Skin epidermis (tissue), 12 donors: ENCODE measurements at regions not wholly inside any gene's neighbourhood (a gene's known extent, or its start where the extent isn't known, plus 50 kb on each side); places are given as distances from the start of the nearest gene placed in this dataset.

Experiments
- H3K27ac ChIP-seq, 21 experiments: fragments of 200-600 bp; sonication (generic) in 11 of 21; one replicate each; pipeline ENCODE4 v1.5.0; 2020; ENCODE audit warnings: mild to moderate bottlenecking in 3 of 21, inconsistent platforms in 2 of 21, moderate library complexity in 2 of 21
- H3K4me3 ChIP-seq, 7 experiments: fragments of 200-600 bp; sonication (generic) in 2 of 7; one replicate each; pipeline ENCODE4 v1.5.0; 2020; ENCODE audit warnings: inconsistent platforms in 2 of 7, mild to moderate bottlenecking in 2 of 7, moderate library complexity in 1 of 7

GRCh38 chr2:147355706-147356105 is 489.1 kb upstream of the ACVR2A start:
- H3K4me3 ChIP-seq, result no peak overlapping the region
- H3K27ac ChIP-seq, result no peak overlapping the region

- no peak overlapping the region for H3K4me3 ChIP-seq
- no peak overlapping the region for H3K27ac ChIP-seq
These were observed 491.8 kb upstream of the ACVR2A start for GRCh38 chr2:147353072-147353381.

GRCh38 chr2:147352264-147353071 is 492.4 kb upstream of the ACVR2A start:
- no peak overlapping the region for H3K27ac ChIP-seq
- H3K4me3 ChIP-seq, result no peak overlapping the region

GRCh38 chr2:147351784-147352183 is 493.0 kb upstream of the ACVR2A start:
- Histone ChIP-seq H3K27ac (no peak overlapping the region), H3K4me3 (no peak overlapping the region)

- Histone ChIP-seq H3K4me3 (no peak overlapping the region), H3K27ac (no peak overlapping the region)
These were observed 495.8 kb upstream of the ACVR2A start for GRCh38 chr2:147348931-147349555.

GRCh38 chr2:147346142-147346541 is 498.7 kb upstream of the ACVR2A start:
- no peak overlapping the region for H3K4me3 ChIP-seq

DNA sequence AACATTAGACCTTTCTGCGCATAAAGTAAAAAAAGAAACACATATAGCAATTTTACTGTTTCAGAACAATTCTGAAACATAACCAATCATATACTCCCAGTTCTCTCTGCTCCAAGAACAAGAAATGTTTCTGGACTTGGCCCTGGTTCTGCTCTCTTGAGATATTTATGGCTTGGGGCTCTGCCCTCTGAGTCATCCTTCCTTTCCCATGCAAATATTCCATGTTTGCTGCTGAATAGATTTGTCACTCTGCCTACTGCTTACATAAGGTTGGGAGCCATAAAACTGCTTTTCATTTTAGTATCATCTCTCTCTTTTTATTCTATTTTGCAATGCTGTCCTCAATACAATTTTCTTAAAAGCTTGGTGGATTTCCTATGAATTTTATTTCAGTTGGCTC is 499.6 kb upstream of the ACVR2A start:
- Histone ChIP-seq H3K4me3 (no peak overlapping the region), H3K27ac (no peak overlapping the region)

More at GRCh38 chr2:147346142-147346541, 498.7 kb upstream of the ACVR2A start:
- no peak overlapping the region for H3K27ac ChIP-seq

- H3K27ac ChIP-seq, result no peak overlapping the region
- no peak overlapping the region for H3K4me3 ChIP-seq
These were observed 502.5 kb upstream of the ACVR2A start for GRCh38 chr2:147342329-147342728.

DNA sequence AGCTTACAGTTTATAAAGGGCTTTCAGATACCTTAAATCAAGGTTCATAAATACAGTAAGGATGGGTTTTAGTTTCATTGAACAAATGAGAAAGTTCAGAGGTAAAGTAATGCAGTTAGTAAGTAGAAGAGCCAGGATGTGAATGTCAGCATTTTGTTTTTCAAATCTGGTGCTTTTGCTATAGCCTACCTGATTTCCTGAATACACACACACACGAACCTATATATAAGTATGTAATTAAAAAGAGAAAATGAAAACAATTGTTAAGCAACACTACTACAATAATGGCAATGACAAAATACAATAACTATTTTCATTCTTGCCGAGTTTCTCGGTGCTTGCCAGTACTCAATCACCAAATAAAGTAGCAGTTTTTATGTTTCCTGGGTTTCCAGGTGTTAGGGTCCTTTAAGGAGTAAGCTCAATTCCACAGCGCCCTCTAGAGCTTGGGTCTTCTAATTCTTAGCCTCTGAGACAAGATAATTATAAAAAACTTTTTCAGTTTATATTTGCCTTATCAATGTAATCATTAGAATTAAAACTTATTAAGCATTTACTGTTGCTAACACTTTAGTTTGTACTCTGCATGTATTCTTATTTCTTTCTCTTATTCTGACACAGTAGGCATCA is 512.9 kb upstream of the ACVR2A start:
- no peak overlapping the region for H3K4me3 ChIP-seq
- H3K27ac ChIP-seq, result no peak overlapping the region

DNA sequence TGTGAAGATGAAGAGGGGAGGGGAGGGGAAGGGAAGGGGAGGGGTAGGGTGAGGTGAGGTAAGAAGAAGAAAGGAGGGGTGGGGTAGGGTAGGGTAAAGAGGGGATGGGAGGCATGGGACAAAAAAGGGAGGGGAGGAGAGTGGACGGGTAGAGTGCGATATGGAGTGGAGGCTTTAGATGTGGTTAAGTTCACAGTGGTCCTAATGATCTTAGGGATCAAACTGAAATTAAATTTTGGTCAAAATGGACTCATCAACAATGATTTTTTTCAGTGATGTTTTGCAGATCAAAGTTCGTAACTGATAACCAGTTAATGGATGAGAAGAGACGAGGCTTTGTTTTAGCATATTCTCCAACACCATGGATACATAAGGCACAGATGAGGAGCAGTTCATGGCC is 513.9 kb upstream of the ACVR2A start:
- no peak overlapping the region for H3K27ac ChIP-seq

GRCh38 chr2:147327613-147328012 is 517.2 kb upstream of the ACVR2A start:
- Histone ChIP-seq H3K4me3 (no peak overlapping the region), H3K27ac (no peak overlapping the region)

More for the DNA sequence above, 513.9 kb upstream of the ACVR2A start:
- no peak overlapping the region for H3K4me3 ChIP-seq

- Histone ChIP-seq H3K4me3 (no peak overlapping the region), H3K27ac (no peak overlapping the region)
These were observed 518.8 kb upstream of the ACVR2A start for GRCh38 chr2:147325990-147326389.

DNA sequence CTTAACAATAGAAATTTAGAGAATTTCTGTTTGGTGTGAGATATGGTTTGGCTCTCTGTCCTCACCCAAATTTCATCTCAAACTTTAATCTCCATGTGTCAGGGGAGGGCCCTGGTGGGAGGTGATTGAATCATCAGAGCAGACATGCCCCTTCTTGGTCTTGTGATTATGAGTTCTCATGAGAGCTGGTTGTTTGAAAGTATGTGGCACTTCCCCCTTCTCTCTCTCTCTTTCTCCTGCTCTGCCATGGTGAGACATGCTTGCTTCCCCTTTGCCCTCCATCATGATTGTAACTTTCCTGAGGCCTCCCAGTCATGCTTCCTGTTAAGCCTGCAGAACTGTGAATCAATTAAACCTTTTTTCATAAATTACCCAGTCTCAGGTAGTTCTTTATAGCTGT is 524.7 kb upstream of the ACVR2A start:
- no peak overlapping the region for H3K27ac ChIP-seq
- H3K4me3 ChIP-seq, result no peak overlapping the region

GRCh38 chr2:147311058-147311430 is 533.8 kb upstream of the ACVR2A start:
- no peak overlapping the region for H3K4me3 ChIP-seq
- H3K27ac ChIP-seq, result no peak overlapping the region

DNA sequence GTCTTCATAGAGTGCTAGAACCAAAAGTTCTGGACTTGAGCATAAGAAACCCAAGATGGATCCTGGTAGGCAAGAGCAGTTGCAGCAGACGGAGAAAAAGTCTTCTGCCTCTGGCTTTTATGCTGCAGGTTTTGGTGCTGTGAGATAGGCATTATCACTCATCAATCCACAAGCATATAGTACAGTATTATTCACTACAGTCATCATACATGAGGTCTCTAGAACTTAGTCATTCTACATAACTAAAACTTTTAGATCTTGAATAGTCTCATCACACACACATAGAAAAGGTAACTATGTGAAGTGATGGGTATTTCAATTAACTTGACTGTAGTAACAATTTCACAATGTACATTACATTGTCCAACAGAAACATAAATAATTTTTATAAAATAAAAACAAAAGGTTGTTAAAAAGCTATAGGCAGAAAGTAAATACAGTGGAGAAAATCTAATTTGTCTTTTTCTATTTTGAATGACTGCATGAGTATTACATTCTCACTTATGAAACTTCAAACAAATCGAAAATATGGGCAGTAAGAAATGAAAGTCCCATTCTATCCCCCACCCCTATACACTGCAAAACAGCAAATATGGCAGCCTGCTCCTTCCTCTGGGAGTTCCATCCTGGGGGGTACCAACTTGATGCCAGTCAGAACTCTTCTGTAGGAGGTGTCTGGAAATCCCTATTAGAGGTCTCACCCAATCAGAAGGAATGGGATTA is 534.3 kb upstream of the ACVR2A start:
- no peak overlapping the region for H3K4me3 ChIP-seq

GRCh38 chr2:147297820-147298219 is 547.0 kb upstream of the ACVR2A start:
- peak overlapping the region in 3 of 21 experiments; percentile 41 to 76 (median 75) for H3K27ac ChIP-seq

More for the DNA sequence above, 534.3 kb upstream of the ACVR2A start:
- H3K27ac ChIP-seq, result no peak overlapping the region

GRCh38 chr2:147294825-147295392 is 549.9 kb upstream of the ACVR2A start:
- H3K27ac ChIP-seq, result peak overlapping the region in 1 of 21 experiments; percentile 2
- no peak overlapping the region for H3K4me3 ChIP-seq

More at GRCh38 chr2:147297820-147298219, 547.0 kb upstream of the ACVR2A start:
- H3K4me3 ChIP-seq, result no peak overlapping the region

DNA sequence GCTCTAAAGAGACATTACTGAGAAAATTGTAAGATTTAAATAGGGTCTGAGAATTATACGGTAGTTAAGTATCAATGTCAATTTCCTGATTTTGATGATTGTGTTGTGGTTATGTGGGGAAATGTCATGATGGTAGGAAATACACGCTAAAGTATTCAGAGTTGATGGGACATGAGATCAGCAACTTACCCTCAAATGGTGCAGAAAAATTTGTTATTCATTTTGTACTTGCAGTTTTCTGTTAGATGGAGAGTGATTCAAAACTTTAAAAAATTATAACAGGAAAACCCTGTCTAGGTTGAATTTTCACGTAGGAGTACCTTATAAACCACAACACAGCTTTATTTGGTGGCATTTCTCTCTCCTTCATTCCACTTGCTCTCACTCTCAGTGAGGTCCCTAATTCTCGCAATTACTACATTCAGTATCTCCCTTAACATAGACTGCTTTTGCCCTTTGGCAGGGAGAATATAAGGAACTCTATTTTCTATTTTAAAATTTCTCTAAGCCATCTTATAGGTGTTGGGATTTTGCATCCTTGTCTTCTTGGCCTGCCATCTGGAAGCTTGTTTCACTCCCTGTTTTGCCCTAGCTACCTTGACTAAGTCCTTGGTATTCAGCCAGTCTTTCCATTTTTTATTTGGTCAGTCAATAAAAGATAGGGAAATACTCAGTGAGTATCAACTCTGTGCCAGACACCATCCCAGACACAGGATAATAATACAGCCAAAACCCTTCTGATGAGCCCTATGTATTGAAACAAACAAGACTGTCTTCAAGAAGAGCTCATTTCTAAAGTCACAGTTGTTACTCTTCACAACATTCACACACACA is 550.6 kb upstream of the ACVR2A start:
- Histone ChIP-seq H3K4me3 (no peak overlapping the region), H3K27ac (peak overlapping the region in 4 of 21 experiments; percentile 2 to 49 (median 21))

- H3K4me3 ChIP-seq, result no peak overlapping the region
- no peak overlapping the region for H3K27ac ChIP-seq
These were observed 556.7 kb upstream of the ACVR2A start for GRCh38 chr2:147288131-147288530.
